Mononuclear cell (primary cell): ENCODE measurements at regions not wholly inside any gene's neighbourhood (a gene's known extent, or its start where the extent isn't known, plus 50 kb on each side); places are given as distances from the start of the nearest gene placed in this dataset.
A peak's percentile ranks its signal among the peaks of the same experiment; 100 is the strongest.
"Not testable (repeated sequence)": the region's sequence is repeated elsewhere in the genome, so short reads cannot be mapped to it uniquely, and the experiment has no call there.

ENCODE experiments used
- H3K27me3 ChIP-seq: 2 replicates; pipeline ENCODE4 v1.6.0; 2011; ENCODE audit warnings: low read length, control low read depth; ENCODE audit not compliant: insufficient read depth
- H3K4me1 ChIP-seq: 2 replicates; pipeline ENCODE4 v1.5.1; 2011; ENCODE audit warnings: mild to moderate bottlenecking, low read length, control low read depth; ENCODE audit not compliant: insufficient read depth
- H3K4me3 ChIP-seq: 2 replicates; pipeline ENCODE4 v1.5.1; 2011; ENCODE audit warnings: mild to moderate bottlenecking, low read length, moderate library complexity
- H3K9me3 ChIP-seq: 2 replicates; pipeline ENCODE4 v1.5.1; 2011; ENCODE audit warnings: low read depth, mild to moderate bottlenecking, control low read depth, low read length

DNA sequence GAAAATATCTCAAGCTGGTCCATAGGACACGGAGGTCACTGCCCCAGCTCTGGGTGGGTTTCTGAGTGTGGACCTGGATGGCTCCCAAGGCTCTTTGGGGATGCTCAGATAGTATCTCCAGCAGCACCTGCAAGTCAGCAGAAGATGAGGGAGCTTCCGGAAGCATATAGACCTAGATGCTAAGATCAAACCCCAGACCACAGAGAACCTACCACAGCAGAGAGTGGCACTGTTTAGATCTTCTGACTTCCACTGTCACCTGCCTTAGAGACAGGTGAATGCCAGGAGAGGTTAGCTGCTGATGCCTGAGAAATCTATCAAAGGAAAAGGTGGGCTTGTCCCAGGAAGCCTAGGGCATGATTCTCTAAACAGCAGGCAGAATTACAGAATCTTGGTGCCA, 105.7 kb upstream of the TRPM1 start:
- Histone ChIP-seq H3K9me3 (no peaks in the 10 kb centered on the region), H3K4me1 (peaks cover 29% of the 10 kb centered on the region), H3K4me3 (no peak overlapping the region), H3K27me3 (no peaks in the 10 kb centered on the region)

DNA sequence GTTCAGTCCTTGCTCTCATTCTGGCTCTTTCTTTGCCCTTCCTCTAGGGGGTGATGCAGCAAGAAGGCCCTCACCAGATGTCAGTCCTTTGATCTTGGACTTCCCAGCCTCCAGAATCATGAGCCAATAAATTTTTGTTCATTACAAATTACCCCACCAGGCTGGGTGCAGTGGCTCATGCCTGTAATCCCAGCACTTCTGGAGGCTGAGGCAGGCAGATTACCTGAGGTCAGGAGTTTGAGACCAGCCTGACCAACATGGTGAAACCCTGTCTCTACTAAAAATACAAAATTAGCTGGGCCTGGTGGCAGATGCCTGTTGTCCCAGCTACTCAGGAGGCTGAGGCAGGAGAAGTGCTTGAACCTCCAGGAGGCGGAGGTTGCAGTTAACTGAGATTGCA, 106.3 kb upstream of the TRPM1 start:
- not testable (repeated sequence) for H3K27me3 ChIP-seq, H3K4me3 ChIP-seq, H3K9me3 ChIP-seq
- H3K4me1 ChIP-seq: peaks cover 29% of the 10 kb centered on the region

DNA sequence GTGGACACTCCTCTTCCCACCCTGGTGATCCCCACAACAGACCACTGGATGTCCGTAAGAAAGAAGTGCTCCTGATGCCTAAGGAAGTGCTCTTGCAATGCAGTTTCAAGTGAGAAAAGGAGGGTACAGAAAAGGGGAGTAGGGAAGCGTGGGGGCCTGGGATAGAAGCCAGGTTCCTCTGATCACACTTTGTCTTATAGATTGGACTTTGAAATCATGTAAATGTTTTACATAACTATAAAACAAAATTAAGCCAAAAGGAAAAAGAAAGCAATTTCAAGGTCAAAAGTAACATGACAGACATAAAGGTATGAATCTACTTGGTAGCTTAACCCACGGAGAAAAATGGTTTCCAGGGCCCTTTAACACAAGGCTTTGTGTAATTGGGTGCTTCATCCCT, 107.3 kb upstream of the TRPM1 start:
- H3K4me3 ChIP-seq: no peak overlapping the region
- no peaks in the 10 kb centered on the region for H3K27me3 ChIP-seq
- H3K4me1 ChIP-seq: peaks cover 35% of the 10 kb centered on the region
- no peaks in the 10 kb centered on the region for H3K9me3 ChIP-seq

DNA sequence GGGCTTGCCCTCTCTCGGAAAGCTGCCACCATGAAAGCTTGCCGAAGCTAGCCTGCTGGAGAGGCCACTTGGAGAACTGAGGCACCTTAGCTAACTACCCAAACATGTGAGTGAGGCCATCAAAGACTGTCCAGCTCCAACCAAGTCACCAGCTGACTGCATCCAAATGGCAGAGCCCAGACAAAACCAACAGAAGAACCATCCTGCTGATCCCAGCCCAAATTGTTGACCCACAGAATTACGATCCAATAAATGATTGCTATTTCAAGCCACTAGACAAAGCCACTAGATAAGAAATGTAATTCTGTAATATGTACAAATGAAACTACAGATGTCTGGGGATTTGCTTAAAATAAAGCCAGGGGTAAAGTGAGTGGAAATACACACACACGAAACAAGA, 109.8 kb upstream of the TRPM1 start:
- H3K27me3 ChIP-seq: no peaks in the 10 kb centered on the region

DNA sequence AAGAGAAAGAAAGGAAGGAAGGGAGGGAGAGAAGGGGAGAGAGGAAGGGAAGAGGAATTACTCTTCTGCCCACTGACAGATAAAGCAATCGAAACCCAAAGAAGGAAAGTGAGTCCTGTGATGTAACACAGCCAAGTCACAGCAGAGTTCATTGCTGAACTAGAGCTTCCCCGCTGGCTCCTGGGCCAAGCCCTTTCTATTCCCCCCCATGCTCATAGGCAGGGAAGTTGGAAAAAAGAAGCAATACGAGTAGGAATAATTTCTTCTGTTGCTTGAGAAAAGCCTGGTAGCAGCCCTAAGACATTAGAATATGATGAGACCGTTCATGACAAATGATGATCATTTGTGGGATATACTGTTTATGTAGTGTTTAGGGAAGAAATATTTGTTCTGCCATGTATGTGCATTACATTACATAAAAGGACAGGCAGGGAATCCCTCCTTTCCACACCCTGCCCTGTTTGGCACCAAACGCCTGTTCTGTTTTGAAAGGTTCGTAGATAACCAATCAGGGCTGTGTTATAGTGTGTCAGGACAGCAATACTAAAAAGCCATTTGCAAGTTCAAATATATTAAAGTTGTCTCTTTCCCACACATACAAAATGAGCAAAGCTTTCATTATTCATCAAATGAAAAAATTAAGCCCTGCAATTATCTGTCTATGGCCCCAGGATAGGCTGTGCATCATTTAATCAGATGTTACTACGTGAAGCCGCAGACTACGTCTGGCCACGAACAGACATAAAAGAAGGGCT, 111.0 kb upstream of the TRPM1 start:
- Histone ChIP-seq H3K27me3 (no peaks in the 10 kb centered on the region), H3K4me1 (peaks cover 57% of the 10 kb centered on the region), H3K9me3 (no peaks in the 10 kb centered on the region), H3K4me3 (no peak overlapping the region)

More for the DNA sequence above, 109.8 kb upstream of the TRPM1 start:
- H3K9me3 ChIP-seq: no peaks in the 10 kb centered on the region
- no peak overlapping the region for H3K4me3 ChIP-seq
- peaks cover 55% of the 10 kb centered on the region for H3K4me1 ChIP-seq

DNA sequence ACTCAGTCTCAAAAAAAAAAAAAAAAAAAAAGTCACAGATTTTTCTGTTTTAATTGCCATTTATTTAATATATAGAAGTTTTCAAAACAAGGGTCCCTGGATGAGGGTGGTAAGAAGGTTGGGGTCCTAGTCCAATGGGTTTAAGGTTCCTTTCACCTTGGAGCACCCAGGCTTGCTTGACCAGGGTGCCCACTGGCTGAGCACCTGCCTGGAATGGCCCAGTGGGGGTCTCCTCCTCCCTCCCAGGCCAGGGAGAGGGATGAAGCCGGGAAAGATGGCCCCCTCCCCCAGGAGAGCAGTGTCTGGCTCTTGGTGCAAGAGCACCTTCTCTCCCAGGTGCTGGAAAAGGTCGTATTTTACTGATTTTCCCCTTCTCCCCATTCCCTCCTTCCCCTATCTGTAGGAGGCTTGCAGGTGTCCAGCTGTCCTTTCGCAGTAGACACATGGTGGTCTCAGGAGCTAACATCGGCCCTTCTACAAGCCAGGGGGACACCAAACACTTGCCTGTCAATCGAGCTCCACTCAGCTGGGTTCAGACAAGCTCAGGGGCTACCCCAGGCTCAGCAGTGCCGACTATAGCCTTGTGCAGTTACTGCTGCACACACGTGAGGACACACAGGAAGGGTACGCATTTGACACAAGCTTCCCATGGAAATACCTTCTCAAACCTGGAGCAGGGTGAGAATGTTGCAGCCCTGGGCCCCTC, 112.3 kb upstream of the KLF13 start:
- no peaks in the 10 kb centered on the region for H3K9me3 ChIP-seq
- H3K4me1 ChIP-seq: peaks cover 70% of the 10 kb centered on the region
- no peaks in the 10 kb centered on the region for H3K27me3 ChIP-seq
- H3K4me3 ChIP-seq: no peak overlapping the region

DNA sequence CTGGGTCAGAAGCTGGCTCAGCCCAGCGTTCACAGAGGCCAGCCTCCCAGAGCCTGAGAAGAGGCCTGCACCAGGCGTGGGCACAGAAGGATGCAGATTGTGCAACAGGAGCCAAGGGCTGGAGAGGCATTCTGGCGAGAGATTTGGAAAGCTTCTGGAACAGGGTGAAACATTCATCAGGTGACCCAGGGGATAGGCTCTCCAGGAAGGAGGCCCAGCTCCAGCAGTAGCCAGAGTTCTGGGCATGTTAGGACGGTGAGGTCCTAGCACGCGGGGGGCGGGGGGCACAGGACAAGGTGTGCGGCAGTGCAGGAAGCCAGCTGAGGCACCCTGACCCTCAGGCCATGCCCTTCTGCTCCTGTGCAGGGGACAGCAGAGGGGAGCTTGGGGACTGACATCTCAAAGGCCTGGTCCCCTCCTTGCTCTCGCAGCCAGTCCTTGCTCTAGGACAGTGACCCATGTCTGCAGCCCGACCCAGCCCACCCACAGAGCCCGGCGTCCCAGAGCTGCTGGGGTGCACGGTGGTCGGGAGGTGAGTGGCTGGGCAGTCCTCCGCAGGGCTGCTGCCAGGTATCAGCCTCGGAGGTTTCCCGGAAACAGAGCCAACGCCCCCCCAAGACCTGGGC, 111.7 kb upstream of the KLF13 start:
- Histone ChIP-seq H3K27me3 (no peaks in the 10 kb centered on the region), H3K4me3 (peak overlapping the region; percentile 44), H3K4me1 (peaks cover 70% of the 10 kb centered on the region), H3K9me3 (no peaks in the 10 kb centered on the region)

DNA sequence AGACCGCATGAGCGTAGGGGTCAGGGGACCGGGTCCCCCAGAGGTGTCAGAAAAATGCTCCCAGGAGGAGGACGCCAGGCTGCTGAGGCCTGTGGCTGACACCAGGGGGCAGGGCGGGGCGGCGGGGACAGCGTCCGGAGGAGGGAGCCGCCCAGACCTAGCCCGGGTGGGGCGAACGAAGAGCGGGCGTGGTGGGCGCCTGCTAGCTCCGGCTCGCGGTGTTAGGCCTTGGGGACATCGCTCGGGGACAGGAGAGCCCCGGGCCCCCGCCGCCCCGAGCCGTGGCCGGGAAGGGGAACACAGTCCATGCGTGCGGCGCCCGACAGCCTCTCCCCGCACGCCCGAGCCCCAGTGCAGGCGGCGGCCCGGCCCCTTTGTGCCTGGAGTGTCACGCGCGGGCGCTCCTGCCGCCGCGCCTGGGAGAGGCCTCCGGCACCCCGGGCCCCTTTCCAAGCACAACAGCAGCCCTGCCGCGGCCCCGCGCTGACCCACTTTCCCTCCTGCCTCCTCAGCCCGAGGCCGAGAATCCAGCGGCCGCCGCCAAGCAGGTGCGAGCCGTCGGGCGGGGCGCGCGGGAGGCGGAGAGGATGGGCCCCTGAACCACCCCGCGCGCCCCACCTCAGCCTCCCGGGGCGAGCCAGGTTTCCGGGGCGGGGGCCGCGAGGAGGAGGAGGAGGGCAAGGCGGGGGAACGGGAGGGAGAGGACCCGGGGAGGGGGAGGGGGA, 111.0 kb upstream of the KLF13 start:
- Histone ChIP-seq H3K4me3 (peak overlapping the region; percentile 44), H3K4me1 (peaks cover 70% of the 10 kb centered on the region), H3K9me3 (no peaks in the 10 kb centered on the region), H3K27me3 (no peaks in the 10 kb centered on the region)

DNA sequence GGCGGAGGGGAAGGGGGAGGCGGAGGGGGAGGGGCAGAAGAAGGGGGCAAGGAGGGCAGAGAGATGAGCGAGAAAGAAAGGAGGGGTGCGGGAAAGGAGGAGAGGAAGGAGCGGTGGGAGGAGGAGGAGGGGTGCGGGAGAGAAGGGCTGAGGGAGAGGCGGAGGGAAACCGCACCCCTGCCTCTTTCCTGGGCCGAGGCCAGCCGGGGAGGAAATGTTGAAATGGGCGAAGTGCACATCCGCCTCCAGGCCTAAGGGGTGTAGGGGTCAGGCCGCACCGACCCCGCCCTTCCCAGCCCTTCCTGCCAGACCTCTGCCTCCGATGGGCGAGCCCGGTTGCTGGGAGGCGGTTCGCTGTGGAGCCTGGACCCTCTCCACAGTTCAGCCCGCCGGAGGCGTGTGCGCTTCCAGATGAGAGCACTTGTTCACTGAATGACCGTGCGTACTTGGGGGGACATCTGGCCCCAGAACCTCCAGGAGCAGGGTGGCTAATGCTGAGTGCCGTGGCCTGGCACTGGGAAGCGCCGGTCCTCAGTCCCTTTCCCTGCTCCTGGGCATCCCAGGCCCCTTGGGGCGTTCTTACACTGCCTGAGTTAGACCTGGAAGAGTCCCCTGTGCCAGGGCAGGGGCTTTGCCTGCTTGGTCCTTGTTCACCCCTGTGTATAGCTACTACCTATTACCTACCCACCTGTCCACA, 110.3 kb upstream of the KLF13 start:
- Histone ChIP-seq H3K9me3 (no peaks in the 10 kb centered on the region), H3K27me3 (no peaks in the 10 kb centered on the region), H3K4me1 (peaks cover 72% of the 10 kb centered on the region), H3K4me3 (peak overlapping the region; percentile 21)

DNA sequence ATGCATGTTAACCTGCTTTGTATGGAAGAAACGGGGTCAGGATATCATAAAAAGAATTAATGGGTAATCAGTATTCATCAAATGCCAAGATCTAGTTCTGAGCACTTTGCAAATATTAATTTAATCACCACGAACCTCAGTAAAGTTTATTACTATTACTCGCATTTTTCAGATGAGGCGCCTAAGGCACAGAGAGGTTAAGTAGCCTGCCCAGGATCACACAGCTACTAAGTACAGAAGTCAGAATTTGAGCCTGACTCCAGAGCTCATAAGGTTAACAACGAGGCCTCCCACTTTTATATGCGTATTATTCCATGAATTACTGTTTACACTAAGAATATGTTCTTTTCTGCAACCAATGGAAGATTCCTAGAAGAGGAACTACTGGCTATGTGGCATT, 109.6 kb upstream of the KLF13 start:
- Histone ChIP-seq H3K4me3 (peak overlapping the region; percentile 21), H3K4me1 (peaks cover 73% of the 10 kb centered on the region), H3K9me3 (no peaks in the 10 kb centered on the region), H3K27me3 (no peaks in the 10 kb centered on the region)

DNA sequence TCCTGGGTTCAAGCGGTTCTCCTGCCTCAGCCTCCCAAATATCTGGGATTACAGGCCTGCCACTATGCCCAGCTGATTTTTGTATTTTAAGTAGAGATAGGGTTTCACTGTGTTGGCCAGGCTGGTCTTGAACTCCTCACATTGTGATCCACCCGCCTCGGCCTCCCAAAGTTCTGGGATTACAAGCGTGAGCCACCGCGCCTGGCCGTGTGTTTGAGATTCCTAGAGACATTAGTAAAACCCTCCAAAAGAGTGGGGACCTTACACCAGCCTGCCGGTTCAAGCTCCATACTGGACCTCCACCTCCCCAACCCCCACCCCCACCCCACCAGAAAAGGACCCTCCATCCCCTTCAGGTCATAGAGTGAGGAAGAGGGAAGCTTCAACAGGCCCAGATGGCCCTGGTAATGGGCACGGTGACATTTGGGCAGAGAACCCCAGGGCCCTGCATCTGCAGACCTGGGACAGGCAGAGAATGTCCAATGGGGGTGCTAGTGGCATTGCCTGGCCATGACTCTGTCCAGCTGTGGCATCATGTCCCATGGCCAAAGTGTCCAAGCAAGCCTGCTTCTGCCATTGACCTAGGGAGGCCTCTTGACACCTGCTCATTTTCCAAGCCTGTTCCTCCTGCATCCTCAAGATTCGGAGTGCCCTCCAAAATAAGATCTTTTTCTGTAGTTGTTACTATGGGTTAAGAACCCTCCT, 108.9 kb upstream of the KLF13 start:
- Histone ChIP-seq H3K27me3 (no peaks in the 10 kb centered on the region), H3K9me3 (no peaks in the 10 kb centered on the region), H3K4me3 (no peak overlapping the region), H3K4me1 (peaks cover 73% of the 10 kb centered on the region)

DNA sequence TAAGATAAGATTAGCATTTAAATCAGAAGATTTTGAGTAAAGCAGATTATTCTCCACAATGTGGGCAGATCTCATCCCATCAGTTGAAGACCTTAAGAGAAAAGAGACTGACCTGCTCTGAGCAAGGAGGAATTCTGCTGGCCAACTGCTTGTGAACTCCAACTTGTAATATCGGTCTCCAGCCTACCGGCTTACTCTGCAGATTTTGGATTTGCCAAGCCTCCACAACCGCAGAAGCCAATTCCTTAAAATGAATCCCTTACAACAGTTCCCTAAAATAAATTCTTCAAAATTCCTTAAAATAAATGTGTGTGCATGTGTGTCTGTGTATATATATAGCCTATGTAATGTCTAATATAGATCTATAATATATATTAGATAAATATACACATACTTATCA, 107.4 kb upstream of the KLF13 start:
- H3K27me3 ChIP-seq: no peaks in the 10 kb centered on the region
- no peak overlapping the region for H3K4me3 ChIP-seq
- H3K4me1 ChIP-seq: peaks cover 73% of the 10 kb centered on the region
- H3K9me3 ChIP-seq: no peaks in the 10 kb centered on the region

DNA sequence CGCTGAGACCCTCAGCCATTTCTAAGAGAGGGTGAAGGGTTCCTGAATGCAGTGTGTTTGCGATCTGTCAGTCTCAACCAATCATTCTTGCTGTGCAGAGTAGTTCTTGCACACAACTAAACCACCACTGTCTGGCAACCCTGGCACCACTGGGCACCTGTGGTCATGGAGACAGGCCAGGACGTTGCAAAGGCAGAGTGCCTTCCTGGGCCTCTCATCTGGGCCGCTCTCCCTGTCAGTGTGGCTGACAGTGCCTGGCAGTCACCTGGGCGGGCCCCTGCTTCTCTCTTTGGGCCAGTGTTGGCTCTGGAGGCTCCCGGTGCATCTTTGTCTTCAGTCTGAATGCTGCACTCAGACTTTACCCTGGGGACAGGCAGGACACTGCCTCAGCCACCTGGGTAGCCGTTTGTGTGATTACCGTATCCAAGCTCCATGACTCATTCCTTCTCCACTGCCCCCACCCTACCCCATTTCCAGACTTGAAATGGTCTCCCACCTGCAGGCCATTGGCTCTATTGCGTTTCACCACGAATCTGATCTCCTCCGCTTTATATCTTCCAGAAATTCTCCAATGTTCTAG, 104.6 kb upstream of the KLF13 start:
- no peaks in the 10 kb centered on the region for H3K27me3 ChIP-seq
- H3K4me3 ChIP-seq: no peak overlapping the region
- peaks cover 68% of the 10 kb centered on the region for H3K4me1 ChIP-seq
- H3K9me3 ChIP-seq: no peaks in the 10 kb centered on the region
